Mucosa of rectum (tissue), 2 donors: ENCODE measurements at regions not wholly inside any gene's neighbourhood (a gene's known extent, or its start where the extent isn't known, plus 50 kb on each side); places are given as distances from the start of the nearest gene placed in this dataset.

Source experiments
- H3K27ac ChIP-seq, 2 donors: one replicate each; pipeline ENCODE4 v1.7.0; 2013; ENCODE audit warnings: inconsistent platforms in 2 of 2, low read depth in 2 of 2, low read length in 2 of 2
- H3K27me3 ChIP-seq, 2 donors: one replicate each; pipeline ENCODE4 v1.7.0; 2013; ENCODE audit warnings: low read length in 2 of 2; ENCODE audit not compliant: control insufficient read depth in 2 of 2, insufficient read depth in 2 of 2
- H3K36me3 ChIP-seq, 2 donors: one replicate each; pipeline ENCODE4 v1.7.0; 2013; ENCODE audit warnings: low read length in 2 of 2; ENCODE audit not compliant: control insufficient read depth in 2 of 2, insufficient read depth in 2 of 2
- H3K4me1 ChIP-seq, 2 donors: one replicate each; pipeline ENCODE4 v1.7.0; 2013; ENCODE audit warnings: low read length in 2 of 2, mild to moderate bottlenecking in 1 of 2; ENCODE audit not compliant: control insufficient read depth in 2 of 2, insufficient read depth in 2 of 2
- H3K4me3 ChIP-seq, 2 donors: one replicate each; pipeline ENCODE4 v1.7.0; 2013; ENCODE audit warnings: low read length in 2 of 2
- H3K9ac ChIP-seq, 2 donors: one replicate each; pipeline ENCODE4 v1.7.0; 2013; ENCODE audit warnings: low read length in 2 of 2, low read depth in 1 of 2, mild to moderate bottlenecking in 1 of 2
- H3K9me3 ChIP-seq, 2 donors: one replicate each; pipeline ENCODE4 v1.7.0; 2013; ENCODE audit warnings: low read length in 2 of 2; ENCODE audit not compliant: control insufficient read depth in 2 of 2
- donor health status: healthy.
- donor health status: Normal muscosa, but diverticular disease.

DNA sequence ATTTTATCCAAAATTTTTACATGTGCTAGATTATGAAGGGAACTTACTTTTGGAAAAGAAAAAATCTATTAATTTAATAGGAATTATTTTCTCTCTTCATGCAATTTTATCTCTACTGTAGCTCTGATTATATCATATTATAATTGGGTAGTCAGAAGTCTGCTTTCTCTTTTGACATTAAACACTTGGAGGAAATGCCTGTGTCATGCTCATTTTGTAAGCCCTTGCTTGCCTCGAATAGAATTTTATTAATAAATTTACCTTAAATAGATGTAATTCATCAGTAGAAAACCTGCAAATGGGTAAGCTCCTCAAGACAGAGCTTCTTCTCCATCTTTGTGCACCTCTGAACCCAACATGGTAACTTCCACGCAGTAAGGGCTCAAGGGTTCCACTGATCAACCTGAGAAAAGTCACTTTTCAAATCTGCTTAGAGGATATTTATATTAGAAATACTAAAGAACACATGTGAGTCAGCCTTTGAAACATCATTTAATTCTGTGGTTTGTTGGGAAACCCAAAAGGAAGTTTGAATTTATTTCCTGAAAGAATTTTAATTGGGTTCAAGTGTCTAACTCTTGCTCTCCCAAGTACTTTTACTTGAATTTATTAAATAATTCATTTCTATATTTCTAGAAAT lies 266.0 kb downstream of the ALDH8A1 start:
- Histone ChIP-seq H3K9ac (no peak overlapping the region), H3K4me3 (no peak overlapping the region), H3K36me3 (no peaks in the 10 kb centered on the region), H3K9me3 (no peaks in the 10 kb centered on the region), H3K27ac (no peak overlapping the region), H3K27me3 (no peaks in the 10 kb centered on the region), H3K4me1 (peaks cover 0 to 2% of the 10 kb centered on the region in 2 donors)

DNA sequence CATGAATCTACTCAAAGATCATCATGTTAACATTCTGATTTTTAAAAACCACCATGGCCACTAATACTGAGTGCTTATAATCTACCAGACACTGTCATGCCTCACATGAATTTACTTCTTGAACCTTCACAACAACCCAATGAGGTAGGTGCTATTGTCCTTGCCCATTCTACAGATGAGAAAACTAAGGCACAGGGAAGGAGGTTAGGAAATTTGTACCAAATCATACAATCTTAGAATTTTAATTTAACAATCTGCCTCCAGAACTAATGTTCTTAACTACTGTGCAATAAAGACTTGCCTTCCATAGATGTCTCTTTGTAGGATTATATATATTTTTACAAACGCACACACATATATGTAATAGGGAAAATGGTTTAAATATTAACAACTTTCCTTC lies 269.5 kb downstream of the ALDH8A1 start:
- H3K27me3 ChIP-seq = no peaks in the 10 kb centered on the region

GRCh38 chr6:134680021-134680420 lies 269.9 kb downstream of the ALDH8A1 start:
- Histone ChIP-seq H3K9ac (no peak overlapping the region), H3K27me3 (no peaks in the 10 kb centered on the region), H3K9me3 (no peaks in the 10 kb centered on the region), H3K4me1 (peaks cover 10 to 13% of the 10 kb centered on the region in 2 donors), H3K4me3 (no peak overlapping the region), H3K27ac (no peak overlapping the region), H3K36me3 (no peaks in the 10 kb centered on the region)

More for the DNA sequence above, 269.5 kb downstream of the ALDH8A1 start:
- H3K4me3 ChIP-seq = no peak overlapping the region
- H3K4me1 ChIP-seq = peaks cover 10 to 13% of the 10 kb centered on the region in 2 donors
- no peaks in the 10 kb centered on the region for H3K9me3 ChIP-seq
- no peak overlapping the region for H3K27ac ChIP-seq
- H3K9ac ChIP-seq = no peak overlapping the region
- no peaks in the 10 kb centered on the region for H3K36me3 ChIP-seq

GRCh38 chr6:134678436-134678889 lies 271.4 kb downstream of the ALDH8A1 start:
- no peaks in the 10 kb centered on the region for H3K27me3 ChIP-seq
- no peak overlapping the region for H3K4me3 ChIP-seq
- H3K9ac ChIP-seq = no peak overlapping the region
- H3K27ac ChIP-seq = peak overlapping the region in 1 of 2 donors; percentile 57
- no peaks in the 10 kb centered on the region for H3K9me3 ChIP-seq
- peaks cover 10 to 17% of the 10 kb centered on the region in 2 donors for H3K4me1 ChIP-seq
- no peaks in the 10 kb centered on the region for H3K36me3 ChIP-seq

GRCh38 chr6:134676307-134677281 lies 273.3 kb downstream of the ALDH8A1 start:
- Histone ChIP-seq H3K4me1 (peaks cover 10 to 27% of the 10 kb centered on the region in 2 donors), H3K36me3 (no peaks in the 10 kb centered on the region), H3K4me3 (no peak overlapping the region), H3K9me3 (no peaks in the 10 kb centered on the region), H3K9ac (no peak overlapping the region), H3K27ac (peak overlapping the region; percentile 68 to 76), H3K27me3 (no peaks in the 10 kb centered on the region)

- Histone ChIP-seq H3K4me1 (peaks cover 10 to 27% of the 10 kb centered on the region in 2 donors), H3K27ac (peak overlapping the region; percentile 68 to 76), H3K4me3 (no peak overlapping the region), H3K9ac (no peak overlapping the region), H3K27me3 (no peaks in the 10 kb centered on the region), H3K9me3 (no peaks in the 10 kb centered on the region), H3K36me3 (no peaks in the 10 kb centered on the region)
Measured at GRCh38 chr6:134675110-134676054, 274.5 kb downstream of the ALDH8A1 start.

GRCh38 chr6:134674562-134674961 lies 275.3 kb downstream of the ALDH8A1 start:
- H3K27me3 ChIP-seq = no peaks in the 10 kb centered on the region
- H3K4me3 ChIP-seq = no peak overlapping the region
- H3K27ac ChIP-seq = peak overlapping the region in 1 of 2 donors; percentile 8
- no peaks in the 10 kb centered on the region for H3K9me3 ChIP-seq
- H3K4me1 ChIP-seq = peaks cover 10 to 27% of the 10 kb centered on the region in 2 donors
- no peak overlapping the region for H3K9ac ChIP-seq
- no peaks in the 10 kb centered on the region for H3K36me3 ChIP-seq

GRCh38 chr6:134669485-134669884 lies 280.4 kb downstream of the ALDH8A1 start:
- Histone ChIP-seq H3K4me3 (no peak overlapping the region), H3K9me3 (no peaks in the 10 kb centered on the region), H3K4me1 (peaks cover 0 to 20% of the 10 kb centered on the region in 2 donors), H3K27me3 (no peaks in the 10 kb centered on the region), H3K36me3 (no peaks in the 10 kb centered on the region), H3K9ac (no peak overlapping the region), H3K27ac (no peak overlapping the region)

- H3K4me1 ChIP-seq = peaks cover 0 to 8% of the 10 kb centered on the region in 2 donors
- no peaks in the 10 kb centered on the region for H3K9me3 ChIP-seq
- H3K4me3 ChIP-seq = no peak overlapping the region
- no peaks in the 10 kb centered on the region for H3K36me3 ChIP-seq
- H3K27me3 ChIP-seq = no peaks in the 10 kb centered on the region
- no peak overlapping the region for H3K27ac ChIP-seq
- H3K9ac ChIP-seq = no peak overlapping the region
Measured at GRCh38 chr6:134667111-134667510, 282.8 kb downstream of the ALDH8A1 start.
